GM12874 (cell line): ENCODE measurements at regions not wholly inside any gene's neighbourhood (a gene's known extent, or its start where the extent isn't known, plus 50 kb on each side); places are given as distances from the start of the nearest gene placed in this dataset.

Experiments
- CTCF ChIP-seq: IDR thresholded peaks from 2 replicates; pipeline ENCODE4 v1.5.1; 2011; ENCODE audit warnings: low read depth, mild to moderate bottlenecking, control low read depth, low read length, moderate library complexity; ENCODE audit not compliant: insufficient read depth

DNA sequence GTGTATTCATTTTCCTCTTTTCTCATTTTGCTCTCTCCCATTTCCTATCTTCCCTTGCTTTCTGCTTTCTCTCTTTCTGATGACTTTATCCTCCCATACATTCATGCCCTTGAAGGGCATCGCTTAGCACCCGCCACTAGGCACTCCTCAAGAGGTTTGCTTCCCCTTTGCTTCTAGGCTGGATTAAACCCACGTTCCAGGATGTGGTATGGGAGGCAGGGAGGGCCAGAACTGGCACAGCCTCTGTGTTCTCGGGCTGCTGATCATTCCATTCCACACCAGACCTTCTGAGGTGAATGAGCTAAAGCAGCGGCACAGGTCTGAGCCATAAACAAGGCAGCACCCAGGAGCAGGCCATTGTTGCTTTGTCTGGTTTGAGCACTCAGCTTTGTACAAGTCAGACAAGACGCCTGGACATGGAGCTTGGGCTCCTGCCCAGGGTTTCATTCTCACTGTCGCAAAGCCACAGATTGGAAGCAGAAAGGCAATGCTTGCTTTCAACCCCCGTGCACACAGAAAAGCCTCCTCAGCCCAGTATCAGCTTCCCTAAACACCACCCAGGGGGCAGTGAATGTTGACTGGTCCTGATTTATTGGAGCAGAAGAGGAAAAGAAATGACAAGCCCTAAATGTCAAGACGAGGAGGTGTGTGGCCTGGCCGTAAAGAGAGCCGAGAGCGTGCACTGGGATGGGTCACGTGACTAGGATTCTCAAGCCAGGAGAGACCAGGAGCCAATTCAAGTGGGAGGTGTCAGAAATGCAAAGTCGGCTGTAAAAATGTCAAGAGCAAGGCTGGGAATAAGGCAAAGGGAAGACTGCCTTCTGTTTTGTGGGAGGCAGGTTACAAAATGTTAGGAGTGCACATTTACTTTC is 218.0 kb upstream of the SERP2 start:
- no peak for TF ChIP-seq CTCF

DNA sequence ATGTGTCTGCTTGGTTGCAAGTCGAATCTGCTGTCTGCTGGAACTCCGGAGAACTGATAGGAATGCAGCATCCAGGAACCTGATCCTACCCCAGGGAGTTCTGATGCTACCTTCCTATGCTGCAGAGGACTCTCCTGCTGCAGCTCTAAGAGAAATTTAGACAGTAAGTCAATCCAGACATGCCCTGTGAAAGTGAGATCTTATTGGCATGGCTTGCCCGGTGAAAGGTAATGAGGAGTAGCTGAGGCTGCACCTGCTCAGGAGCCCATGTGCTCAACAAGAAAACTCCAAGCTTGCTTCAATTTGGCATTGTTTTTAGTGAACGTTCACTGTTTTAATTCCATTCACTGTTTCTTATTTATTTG is 217.3 kb upstream of the SERP2 start:
- no peak for TF ChIP-seq CTCF

DNA sequence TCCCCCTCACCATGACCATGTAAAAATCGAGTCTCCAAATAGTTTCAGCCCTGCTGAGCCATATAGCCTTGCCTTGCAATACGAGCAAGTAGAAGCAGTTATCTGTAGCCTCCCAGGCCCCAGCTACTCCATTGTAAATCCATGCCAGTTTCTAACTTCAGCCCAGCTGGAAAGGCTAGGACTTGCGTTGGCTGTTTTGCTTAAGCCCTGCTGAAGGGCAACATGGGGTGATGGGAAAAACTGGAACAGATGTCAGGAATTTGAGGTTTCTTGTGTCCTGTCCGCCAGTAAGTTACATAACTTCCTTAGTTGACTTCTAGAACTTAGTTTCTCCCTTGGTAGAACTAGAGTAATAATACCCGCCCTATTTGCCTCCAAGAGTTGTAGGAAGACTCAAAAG is 216.0 kb upstream of the SERP2 start:
- TF ChIP-seq CTCF: no peak

GRCh38 chr13:44158098-44158521 is 215.5 kb upstream of the SERP2 start:
- no peak for TF ChIP-seq CTCF

- no peak for TF ChIP-seq CTCF
These were observed 214.6 kb upstream of the SERP2 start for GRCh38 chr13:44158881-44159632.

DNA sequence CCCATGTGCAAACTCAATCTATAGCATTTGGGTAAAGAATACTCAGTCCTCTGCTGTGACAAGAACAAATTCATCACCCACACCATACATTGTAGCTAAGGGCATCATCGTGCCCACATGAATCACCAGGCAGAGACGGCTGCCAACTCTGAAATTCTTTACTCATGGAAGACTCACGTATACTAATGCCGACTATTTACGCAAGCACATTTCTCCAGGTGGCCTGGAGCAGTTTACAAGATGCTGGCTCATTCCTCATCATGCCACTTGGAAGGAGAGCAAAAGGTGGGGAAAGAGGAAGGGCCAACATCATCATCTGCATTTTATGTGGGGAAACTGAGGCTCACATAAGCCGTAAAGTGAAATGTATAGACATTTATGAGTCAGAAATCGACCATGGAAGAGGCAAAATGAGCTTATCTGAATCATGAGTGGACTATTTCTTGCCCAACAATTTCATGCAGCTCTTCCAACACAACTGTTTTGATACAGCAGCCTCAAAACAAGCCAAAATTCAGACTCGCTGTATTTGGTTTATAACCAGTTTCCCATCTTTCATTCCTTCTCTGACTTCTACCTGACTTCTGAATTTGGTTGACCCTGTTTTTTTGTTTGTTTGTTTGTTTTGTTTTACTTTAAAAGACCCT is 213.9 kb upstream of the SERP2 start:
- no peak for TF ChIP-seq CTCF

DNA sequence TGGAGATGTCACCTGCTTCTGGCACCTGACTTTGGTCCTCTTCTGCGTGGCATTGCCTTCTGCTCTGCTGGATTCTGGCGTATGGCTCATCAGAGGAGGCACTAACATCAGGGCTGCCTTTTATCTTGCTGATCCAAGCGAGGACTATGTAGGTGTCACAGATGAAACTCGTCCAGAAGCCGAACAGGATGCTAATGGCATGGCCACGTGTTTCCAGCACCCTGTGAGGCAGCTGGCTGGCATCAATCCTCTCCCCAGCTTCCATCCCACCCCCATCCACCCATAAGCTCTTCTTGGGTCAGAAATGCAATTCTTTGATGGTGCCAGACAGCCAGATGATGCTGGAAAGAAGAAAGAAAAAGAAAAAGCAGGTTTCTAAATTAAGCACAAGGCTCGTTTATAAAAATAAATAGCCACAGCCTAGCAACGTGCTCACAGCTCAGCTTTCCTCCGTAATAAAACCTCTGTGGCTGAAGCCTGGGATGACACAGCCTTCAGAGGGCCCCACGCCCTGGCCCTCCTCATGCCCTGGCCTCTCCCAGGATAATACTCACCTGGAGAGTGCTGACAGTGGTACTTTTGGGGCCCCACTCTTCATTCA is 212.9 kb upstream of the SERP2 start:
- TF ChIP-seq CTCF: no peak
